IMR-90 (cell line): ENCODE measurements at regions not wholly inside any gene's neighbourhood (a gene's known extent, or its start where the extent isn't known, plus 50 kb on each side); places are given as distances from the start of the nearest gene placed in this dataset.

Experiments
- BHLHE40 ChIP-seq: fragments of 150-350 bp; IDR thresholded peaks from 2 replicates; pipeline ENCODE4 v1.6.1; 2016; ENCODE audit warnings: mild to moderate bottlenecking, low read depth, low read length
- CEBPB ChIP-seq: IDR thresholded peaks from 2 replicates; pipeline ENCODE4 v1.6.1; 2012; ENCODE audit warnings: low read depth, low read length, improper control_type of control experiment
- CHD1 ChIP-seq: IDR thresholded peaks from 2 replicates; pipeline ENCODE4 v1.6.1; 2012; ENCODE audit warnings: low read depth, low read length, improper control_type of control experiment
- CTCF ChIP-seq: conservative IDR thresholded peaks from 2 replicates; pipeline ENCODE4 v1.5.1; 2012; ENCODE audit warnings: mild to moderate bottlenecking, low read depth, low read length, improper control_type of control experiment
- FOS ChIP-seq: fragments of 150-350 bp; IDR thresholded peaks from 2 replicates; pipeline ENCODE4 v1.6.1; 2016; ENCODE audit warnings: low read depth, low read length
- MAFK ChIP-seq: IDR thresholded peaks from 2 replicates; pipeline ENCODE4 v1.6.1; 2012; ENCODE audit warnings: low read depth, low read length, improper control_type of control experiment
- MXI1 ChIP-seq: IDR thresholded peaks from 2 replicates; pipeline ENCODE4 v1.6.1; 2012; ENCODE audit warnings: low read depth, mild to moderate bottlenecking, low read length, moderate library complexity, borderline replicate concordance
- POLR2A ChIP-seq: IDR thresholded peaks from 2 replicates; pipeline ENCODE4 v1.6.1; 2012; ENCODE audit warnings: mild to moderate bottlenecking, low read depth, low read length
- RAD21 ChIP-seq: IDR thresholded peaks from 2 replicates; pipeline ENCODE4 v1.6.1; 2012; ENCODE audit warnings: low read length, improper control_type of control experiment
- RFX5 ChIP-seq: IDR thresholded peaks from 2 replicates; pipeline ENCODE4 v1.8.0; 2012; ENCODE audit warnings: low read depth, mild to moderate bottlenecking, low read length, moderate library complexity
- SMC3 ChIP-seq: fragments of 150-350 bp; IDR thresholded peaks from 2 replicates; pipeline ENCODE4 v1.6.1; 2016; ENCODE audit warnings: low read depth, mild to moderate bottlenecking, antibody characterized with exemption, low read length, moderate library complexity

GRCh38 chrX:113580486-113580885 lies 739.9 kb upstream of the AMOT start:
- TF ChIP-seq CTCF, result no peak
- TF ChIP-seq POLR2A, result no peak
- no peak for TF ChIP-seq MAFK
- no peak for TF ChIP-seq RFX5
- TF ChIP-seq SMC3, result no peak
- no peak for TF ChIP-seq RAD21
- TF ChIP-seq MXI1, result no peak
- no peak for TF ChIP-seq FOS
- no peak for TF ChIP-seq CHD1
- TF ChIP-seq BHLHE40, result no peak
- TF ChIP-seq CEBPB, result no peak
